HCT116 (cell line): ENCODE measurements at regions not wholly inside any gene's neighbourhood (a gene's known extent, or its start where the extent isn't known, plus 50 kb on each side); places are given as distances from the start of the nearest gene placed in this dataset.

Source experiments
- CEBPB ChIP-seq: IDR thresholded peaks from 2 replicates; pipeline ENCODE4 v1.6.1; 2012; ENCODE audit warnings: low read depth
- CTCF ChIP-seq, 3 experiments: fragments of 200-600 bp in 1 of 3; sonication (generic) in 1 of 3; IDR thresholded peaks in 2 of 3; conservative IDR thresholded peaks in 1 of 3; 2 replicates each; pipeline ENCODE4 v1.5.1; 2012 to 2017; ENCODE audit warnings: low read depth in 2 of 3, low read length in 2 of 3, antibody characterized with exemption in 1 of 3, borderline replicate concordance in 1 of 3, control low read depth in 1 of 3, mild to moderate bottlenecking in 1 of 3, mixed read lengths in 1 of 3, mixed run types in 1 of 3, moderate library complexity in 1 of 3; ENCODE audit not compliant: insufficient read depth in 1 of 3
- EZH2 ChIP-seq: fragments of 200-600 bp; sonication (generic); IDR thresholded peaks from 2 replicates; pipeline ENCODE4 v1.6.1; 2017; ENCODE audit warnings: antibody characterized with exemption, mixed run types
- EZH2phosphoT487 ChIP-seq: fragments of 200-600 bp; IDR thresholded peaks from 2 replicates; pipeline ENCODE4 v1.6.1; 2018; ENCODE audit warnings: antibody characterized with exemption, borderline replicate concordance
- POLR2AphosphoS5 ChIP-seq: IDR thresholded peaks from 2 replicates; pipeline ENCODE4 v1.6.1; 2011; ENCODE audit warnings: mild to moderate bottlenecking, low read depth, low read length, moderate library complexity
- RAD21 ChIP-seq: IDR thresholded peaks from 2 replicates; pipeline ENCODE4 v1.6.1; 2012; ENCODE audit warnings: low read depth, mild to moderate bottlenecking
- SIN3A ChIP-seq: IDR thresholded peaks from 2 replicates; pipeline ENCODE4 v1.6.1; 2012; ENCODE audit warnings: low read depth
- ZFX ChIP-seq: fragments of 450-650 bp; IDR thresholded peaks from 2 replicates; pipeline ENCODE4 v1.6.1; 2017
- TF ChIP-seq, protein P1 (sequence below): IDR thresholded peaks from 2 replicates; pipeline ENCODE4 v1.6.1; 2012; ENCODE audit warnings: low read depth

DNA sequence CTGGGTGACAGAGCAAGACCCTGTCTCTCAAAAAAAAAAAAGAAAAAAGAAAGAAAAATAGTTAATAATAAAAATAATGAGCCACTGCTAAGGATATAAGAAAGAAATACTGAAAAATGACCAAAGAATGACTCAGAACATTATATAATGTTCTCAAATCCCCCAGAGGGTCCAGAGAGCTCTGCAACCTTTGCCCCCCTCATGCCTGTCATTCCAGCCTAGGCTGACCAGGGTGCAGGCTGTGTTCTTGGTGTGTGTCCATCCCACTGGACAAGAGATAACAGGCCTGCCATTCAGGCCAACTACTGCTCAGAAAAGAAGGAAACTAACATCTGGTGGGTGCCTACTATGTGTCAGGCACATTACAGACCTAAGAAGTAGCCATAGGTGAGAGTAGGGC lies 72.7 kb upstream of the EDNRA start:
- no peak for TF ChIP-seq POLR2AphosphoS5
- TF ChIP-seq SIN3A: no peak
- no peak for TF ChIP-seq EZH2phosphoT487
- no peak for TF ChIP-seq CTCF (IDR thresholded peaks at IDR 0.05 in 2 of 3, conservative IDR thresholded peaks at IDR 0.05 in 1 of 3; ENCODE audit: borderline replicate concordance in 1 of 3, insufficient read depth in 1 of 3, low read depth in 2 of 3, low read length in 2 of 3)
- no peak for TF ChIP-seq RAD21
- no peak for TF ChIP-seq EZH2
- no peak for TF ChIP-seq CEBPB
- TF ChIP-seq ZFX: no peak
- TF ChIP-seq, protein P1, sequence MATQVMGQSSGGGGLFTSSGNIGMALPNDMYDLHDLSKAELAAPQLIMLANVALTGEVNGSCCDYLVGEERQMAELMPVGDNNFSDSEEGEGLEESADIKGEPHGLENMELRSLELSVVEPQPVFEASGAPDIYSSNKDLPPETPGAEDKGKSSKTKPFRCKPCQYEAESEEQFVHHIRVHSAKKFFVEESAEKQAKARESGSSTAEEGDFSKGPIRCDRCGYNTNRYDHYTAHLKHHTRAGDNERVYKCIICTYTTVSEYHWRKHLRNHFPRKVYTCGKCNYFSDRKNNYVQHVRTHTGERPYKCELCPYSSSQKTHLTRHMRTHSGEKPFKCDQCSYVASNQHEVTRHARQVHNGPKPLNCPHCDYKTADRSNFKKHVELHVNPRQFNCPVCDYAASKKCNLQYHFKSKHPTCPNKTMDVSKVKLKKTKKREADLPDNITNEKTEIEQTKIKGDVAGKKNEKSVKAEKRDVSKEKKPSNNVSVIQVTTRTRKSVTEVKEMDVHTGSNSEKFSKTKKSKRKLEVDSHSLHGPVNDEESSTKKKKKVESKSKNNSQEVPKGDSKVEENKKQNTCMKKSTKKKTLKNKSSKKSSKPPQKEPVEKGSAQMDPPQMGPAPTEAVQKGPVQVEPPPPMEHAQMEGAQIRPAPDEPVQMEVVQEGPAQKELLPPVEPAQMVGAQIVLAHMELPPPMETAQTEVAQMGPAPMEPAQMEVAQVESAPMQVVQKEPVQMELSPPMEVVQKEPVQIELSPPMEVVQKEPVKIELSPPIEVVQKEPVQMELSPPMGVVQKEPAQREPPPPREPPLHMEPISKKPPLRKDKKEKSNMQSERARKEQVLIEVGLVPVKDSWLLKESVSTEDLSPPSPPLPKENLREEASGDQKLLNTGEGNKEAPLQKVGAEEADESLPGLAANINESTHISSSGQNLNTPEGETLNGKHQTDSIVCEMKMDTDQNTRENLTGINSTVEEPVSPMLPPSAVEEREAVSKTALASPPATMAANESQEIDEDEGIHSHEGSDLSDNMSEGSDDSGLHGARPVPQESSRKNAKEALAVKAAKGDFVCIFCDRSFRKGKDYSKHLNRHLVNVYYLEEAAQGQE: no peak
